H9 (cell line): ENCODE measurements at regions not wholly inside any gene's neighbourhood (a gene's known extent, or its start where the extent isn't known, plus 50 kb on each side); places are given as distances from the start of the nearest gene placed in this dataset.

Experiments used
- DNase-seq: peaks from one replicate; pipeline ENCODE4 v3.0.0-alpha.2; 2017
- H2AFZ ChIP-seq: one replicate; pipeline ENCODE4 v1.6.1; 2013; ENCODE audit warnings: mild to moderate bottlenecking, low read length, control low read depth, moderate library complexity
- H2AK5ac ChIP-seq: 2 replicates; pipeline ENCODE4 v1.6.1; 2013; ENCODE audit warnings: low read length, control low read depth, mixed read lengths; ENCODE audit not compliant: insufficient read length
- H2BK120ac ChIP-seq: one replicate; pipeline ENCODE4 v1.6.1; 2013; ENCODE audit warnings: low read depth, mild to moderate bottlenecking, low read length, control low read depth, inconsistent platforms; ENCODE audit not compliant: poor library complexity, severe bottlenecking
- H2BK12ac ChIP-seq: 2 replicates; pipeline ENCODE4 v1.6.1; 2013; ENCODE audit warnings: low read length, control low read depth, mixed read lengths, low read depth; ENCODE audit not compliant: insufficient read length
- H2BK15ac ChIP-seq: 2 replicates; pipeline ENCODE4 v1.6.1; 2013; ENCODE audit warnings: low read depth, low read length, control low read depth
- H2BK20ac ChIP-seq: one replicate; pipeline ENCODE4 v1.6.1; 2013; ENCODE audit warnings: low read depth, mild to moderate bottlenecking, low read length, control low read depth, inconsistent platforms; ENCODE audit not compliant: poor library complexity, severe bottlenecking
- H2BK5ac ChIP-seq: 2 replicates; pipeline ENCODE4 v1.6.1; 2013; ENCODE audit warnings: low read length, control low read depth, mixed read lengths; ENCODE audit not compliant: insufficient read length
- H3K14ac ChIP-seq: 2 replicates; pipeline ENCODE4 v1.6.1; 2013; ENCODE audit warnings: low read length, control low read depth; ENCODE audit not compliant: insufficient read depth
- H3K18ac ChIP-seq: 2 replicates; pipeline ENCODE4 v1.6.1; 2013; ENCODE audit warnings: low read depth, mild to moderate bottlenecking, mixed read lengths, low read length, control low read depth; ENCODE audit not compliant: insufficient read length
- H3K23ac ChIP-seq: 2 replicates; pipeline ENCODE4 v1.6.1; 2013; ENCODE audit warnings: low read length, control low read depth, mixed read lengths, low read depth; ENCODE audit not compliant: insufficient read length
- H3K23me2 ChIP-seq: 2 replicates; pipeline ENCODE4 v1.6.1; 2013; ENCODE audit warnings: low read depth, mild to moderate bottlenecking, mixed read lengths, low read length, control low read depth; ENCODE audit not compliant: insufficient read length, poor library complexity, severe bottlenecking
- H3K27ac ChIP-seq: 2 replicates; pipeline ENCODE4 v1.5.1; 2013; ENCODE audit warnings: low read length, control low read depth, mixed read lengths, low read depth; ENCODE audit not compliant: insufficient read length
- H3K27me3 ChIP-seq: 2 replicates; pipeline ENCODE4 v1.6.1; 2013; ENCODE audit warnings: low read length, control low read depth, inconsistent platforms; ENCODE audit not compliant: insufficient read depth
- H3K4ac ChIP-seq: 2 replicates; pipeline ENCODE4 v1.6.1; 2013; ENCODE audit warnings: low read depth, mild to moderate bottlenecking, control low read depth, inconsistent platforms, low read length, moderate library complexity
- H3K4me1 ChIP-seq: 2 replicates; pipeline ENCODE4 v1.6.1; 2013; ENCODE audit warnings: low read length, control low read depth, inconsistent platforms; ENCODE audit not compliant: insufficient read depth
- H3K4me2 ChIP-seq: 2 replicates; pipeline ENCODE4 v1.6.1; 2013; ENCODE audit warnings: low read length, control low read depth, mixed read lengths; ENCODE audit not compliant: insufficient read length, insufficient read depth
- H3K56ac ChIP-seq: 2 replicates; pipeline ENCODE4 v1.6.1; 2013; ENCODE audit warnings: low read depth, mild to moderate bottlenecking, mixed read lengths, low read length, control low read depth; ENCODE audit not compliant: insufficient read length
- H3K79me1 ChIP-seq: 2 replicates; pipeline ENCODE4 v1.6.1; 2013; ENCODE audit warnings: low read depth, mild to moderate bottlenecking, moderate library complexity, low read length, control low read depth, inconsistent platforms; ENCODE audit not compliant: insufficient read depth, poor library complexity, severe bottlenecking
- H3K79me2 ChIP-seq: 2 replicates; pipeline ENCODE4 v1.6.1; 2013; ENCODE audit warnings: low read length, control low read depth, inconsistent platforms; ENCODE audit not compliant: insufficient read depth
- H3K9ac ChIP-seq: 2 replicates; pipeline ENCODE4 v1.6.1; 2013; ENCODE audit warnings: low read length, control low read depth, mixed read lengths; ENCODE audit not compliant: insufficient read length; ENCODE audit errors: extremely low read depth
- H3K9me3 ChIP-seq: one replicate; pipeline ENCODE4 v1.6.1; 2013; ENCODE audit warnings: low read depth, low read length, inconsistent platforms; ENCODE audit not compliant: control insufficient read depth
- H3T11ph ChIP-seq: one replicate; pipeline ENCODE4 v1.6.1; 2013; ENCODE audit warnings: mild to moderate bottlenecking, low read length, control low read depth, inconsistent platforms
- H4K20me1 ChIP-seq: one replicate; pipeline ENCODE4 v1.6.1; 2013; ENCODE audit not compliant: control insufficient read depth, insufficient read length, insufficient read depth
- H4K5ac ChIP-seq: 2 replicates; pipeline ENCODE4 v1.6.1; 2013; ENCODE audit warnings: low read depth, mild to moderate bottlenecking, mixed read lengths, low read length, control low read depth; ENCODE audit not compliant: insufficient read length
- H4K8ac ChIP-seq: replicated peaks from 2 replicates; pipeline ENCODE4 v1.6.1; 2013; ENCODE audit warnings: low read length, control low read depth, mixed read lengths, low read depth; ENCODE audit not compliant: insufficient read length
- H4K91ac ChIP-seq: 2 replicates; pipeline ENCODE4 v1.6.1; 2013; ENCODE audit warnings: low read depth, mild to moderate bottlenecking, moderate library complexity, mixed read lengths, low read length, control low read depth; ENCODE audit not compliant: insufficient read length
- H3K27ac Mint-ChIP-seq, 3 experiments: 2 replicates in 2 of 3; 3 replicates in 1 of 3; pipeline ENCODE4 v1.8.0; 2020 to 2021; ENCODE audit warnings: mixed read lengths in 3 of 3, mild to moderate bottlenecking in 1 of 3, moderate library complexity in 1 of 3
- H3K27me3 Mint-ChIP-seq: 2 replicates; pipeline ENCODE4 v1.8.0; 2021; ENCODE audit warnings: low read depth, mild to moderate bottlenecking, moderate library complexity, mixed read lengths
- H3K36me3 Mint-ChIP-seq, 3 experiments: 2 replicates in 2 of 3; 3 replicates in 1 of 3; pipeline ENCODE4 v1.8.0; 2020 to 2021; ENCODE audit warnings: low read depth in 3 of 3, mixed read lengths in 3 of 3; ENCODE audit not compliant: insufficient read depth in 1 of 3
- H3K4me1 Mint-ChIP-seq, 2 experiments: 2 replicates each; pipeline ENCODE4 v1.8.0; 2020; ENCODE audit warnings: mixed read lengths in 2 of 2
- H3K4me3 Mint-ChIP-seq, 2 experiments: 2 replicates in 1 of 2; 3 replicates in 1 of 2; pipeline ENCODE4 v1.8.0; 2020 to 2021; ENCODE audit warnings: mild to moderate bottlenecking in 2 of 2, mixed read lengths in 2 of 2, moderate library complexity in 1 of 2
- H3K9me3 Mint-ChIP-seq, 2 experiments: 2 replicates in 1 of 2; 3 replicates in 1 of 2; pipeline ENCODE4 v1.8.0; 2020; ENCODE audit warnings: mild to moderate bottlenecking in 2 of 2, mixed read lengths in 2 of 2, moderate library complexity in 1 of 2
- CTCF ChIP-seq: fragments of 200-600 bp; sonication (generic); conservative IDR thresholded peaks from 3 replicates; pipeline ENCODE4 v1.8.0; 2021; ENCODE audit warnings: antibody characterized with exemption, mild to moderate bottlenecking
- WGBS: extraction: QIAGEN DNeasy Blood & Tissue Kit; methylation state at CpG from one replicate; pipeline ENCODE4 v1.1.7; 2013; ENCODE audit warnings: missing lambda C conversion rate, low lambda C conversion rate, mixed read lengths; ENCODE audit not compliant: insufficient read length; ENCODE audit errors: extremely low coverage; 5-methylcytosine and 5-hydroxymethylcytosine counted together

GRCh38 chr22:48802576-48802975 is 1025.1 kb downstream of the BRD1 start:
- Histone ChIP-seq H3K79me2 (no peaks in the 10 kb centered on the region), H4K8ac (no peak overlapping the region), H3K23ac (no peak overlapping the region), H2BK5ac (no peak overlapping the region), H4K20me1 (no peaks in the 10 kb centered on the region), H3K9ac (no peak overlapping the region), H3K23me2 (no peaks in the 10 kb centered on the region), H3K9me3 (no peaks in the 10 kb centered on the region), H3K27ac (no peak overlapping the region), H3K14ac (peak overlapping the region; percentile 42; the same call in 1 of the 2 replicates), H3K56ac (no peak overlapping the region), H3K18ac (no peak overlapping the region), H2BK20ac (no peak overlapping the region), H2BK12ac (no peak overlapping the region), H4K91ac (no peak overlapping the region), H2AFZ (no peak overlapping the region), H2BK120ac (no peak overlapping the region), H2AK5ac (no peak overlapping the region), H3K4me1 (no peaks in the 10 kb centered on the region), H3K4ac (no peak overlapping the region), H3K4me2 (no peak overlapping the region), H3T11ph (no peak overlapping the region), H2BK15ac (no peak overlapping the region), H4K5ac (no peak overlapping the region), H3K27me3 (no peaks in the 10 kb centered on the region), H3K79me1 (no peaks in the 10 kb centered on the region)
- Mint-ChIP-seq H3K27me3 (no peaks in the 10 kb centered on the region; the same call in none of the 2 replicates), H3K36me3 (no peaks in the 10 kb centered on the region), H3K4me1 (peaks cover 2 to 3% of the 10 kb centered on the region in 2 experiments; a peak in 1 of 4 replicates), H3K9me3 (no peaks in the 10 kb centered on the region; a peak in 1 of 5 replicates), H3K27ac (no peak overlapping the region), H3K4me3 (no peak overlapping the region)
- no peak for DNase-seq
- TF ChIP-seq CTCF, result no peak
- WGBS, result no CpG with 5 or more reads among the region's 19 CpGs
